ENCODE measurements at regions not wholly inside any gene's neighbourhood (a gene's known extent, or its start where the extent isn't known, plus 50 kb on each side); places are given as distances from the start of the nearest gene placed in this dataset.

DNA sequence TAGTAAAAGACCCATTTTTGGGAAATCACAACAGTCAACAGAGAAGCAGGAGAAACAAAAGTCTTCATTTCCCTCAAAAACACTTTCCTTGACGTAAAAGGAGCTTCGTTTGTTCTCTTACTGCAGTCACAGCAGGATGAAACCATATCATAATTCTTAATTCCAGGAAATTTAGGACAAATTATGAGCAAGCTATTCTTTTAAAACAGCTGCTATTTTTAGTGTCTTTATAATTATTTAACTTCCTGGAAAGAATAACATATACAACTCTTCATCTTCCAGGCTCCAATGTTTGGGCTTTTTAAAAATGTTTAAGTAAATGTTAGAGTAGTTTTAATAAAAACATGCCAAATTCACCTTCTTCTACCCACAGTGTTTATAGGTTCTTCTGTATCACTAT is 563.5 kb downstream of the LTN1 start:
- TF ChIP-seq, protein P1, sequence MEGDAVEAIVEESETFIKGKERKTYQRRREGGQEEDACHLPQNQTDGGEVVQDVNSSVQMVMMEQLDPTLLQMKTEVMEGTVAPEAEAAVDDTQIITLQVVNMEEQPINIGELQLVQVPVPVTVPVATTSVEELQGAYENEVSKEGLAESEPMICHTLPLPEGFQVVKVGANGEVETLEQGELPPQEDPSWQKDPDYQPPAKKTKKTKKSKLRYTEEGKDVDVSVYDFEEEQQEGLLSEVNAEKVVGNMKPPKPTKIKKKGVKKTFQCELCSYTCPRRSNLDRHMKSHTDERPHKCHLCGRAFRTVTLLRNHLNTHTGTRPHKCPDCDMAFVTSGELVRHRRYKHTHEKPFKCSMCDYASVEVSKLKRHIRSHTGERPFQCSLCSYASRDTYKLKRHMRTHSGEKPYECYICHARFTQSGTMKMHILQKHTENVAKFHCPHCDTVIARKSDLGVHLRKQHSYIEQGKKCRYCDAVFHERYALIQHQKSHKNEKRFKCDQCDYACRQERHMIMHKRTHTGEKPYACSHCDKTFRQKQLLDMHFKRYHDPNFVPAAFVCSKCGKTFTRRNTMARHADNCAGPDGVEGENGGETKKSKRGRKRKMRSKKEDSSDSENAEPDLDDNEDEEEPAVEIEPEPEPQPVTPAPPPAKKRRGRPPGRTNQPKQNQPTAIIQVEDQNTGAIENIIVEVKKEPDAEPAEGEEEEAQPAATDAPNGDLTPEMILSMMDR (IDR thresholded peaks at IDR 0.05) = no peak
- TF ChIP-seq POLR2AphosphoS5 (IDR thresholded peaks at IDR 0.05; ENCODE audit: low read depth, low read length) (no peak), SIN3A (IDR thresholded peaks at IDR 0.05; ENCODE audit: borderline replicate concordance, insufficient read depth, low read depth, low read length) (no peak), TCF7L2 (IDR thresholded peaks at IDR 0.05; ENCODE audit: low read depth, low read length) (no peak)
- TF ChIP-seq, protein P2, sequence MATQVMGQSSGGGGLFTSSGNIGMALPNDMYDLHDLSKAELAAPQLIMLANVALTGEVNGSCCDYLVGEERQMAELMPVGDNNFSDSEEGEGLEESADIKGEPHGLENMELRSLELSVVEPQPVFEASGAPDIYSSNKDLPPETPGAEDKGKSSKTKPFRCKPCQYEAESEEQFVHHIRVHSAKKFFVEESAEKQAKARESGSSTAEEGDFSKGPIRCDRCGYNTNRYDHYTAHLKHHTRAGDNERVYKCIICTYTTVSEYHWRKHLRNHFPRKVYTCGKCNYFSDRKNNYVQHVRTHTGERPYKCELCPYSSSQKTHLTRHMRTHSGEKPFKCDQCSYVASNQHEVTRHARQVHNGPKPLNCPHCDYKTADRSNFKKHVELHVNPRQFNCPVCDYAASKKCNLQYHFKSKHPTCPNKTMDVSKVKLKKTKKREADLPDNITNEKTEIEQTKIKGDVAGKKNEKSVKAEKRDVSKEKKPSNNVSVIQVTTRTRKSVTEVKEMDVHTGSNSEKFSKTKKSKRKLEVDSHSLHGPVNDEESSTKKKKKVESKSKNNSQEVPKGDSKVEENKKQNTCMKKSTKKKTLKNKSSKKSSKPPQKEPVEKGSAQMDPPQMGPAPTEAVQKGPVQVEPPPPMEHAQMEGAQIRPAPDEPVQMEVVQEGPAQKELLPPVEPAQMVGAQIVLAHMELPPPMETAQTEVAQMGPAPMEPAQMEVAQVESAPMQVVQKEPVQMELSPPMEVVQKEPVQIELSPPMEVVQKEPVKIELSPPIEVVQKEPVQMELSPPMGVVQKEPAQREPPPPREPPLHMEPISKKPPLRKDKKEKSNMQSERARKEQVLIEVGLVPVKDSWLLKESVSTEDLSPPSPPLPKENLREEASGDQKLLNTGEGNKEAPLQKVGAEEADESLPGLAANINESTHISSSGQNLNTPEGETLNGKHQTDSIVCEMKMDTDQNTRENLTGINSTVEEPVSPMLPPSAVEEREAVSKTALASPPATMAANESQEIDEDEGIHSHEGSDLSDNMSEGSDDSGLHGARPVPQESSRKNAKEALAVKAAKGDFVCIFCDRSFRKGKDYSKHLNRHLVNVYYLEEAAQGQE (IDR thresholded peaks at IDR 0.05; ENCODE audit: insufficient read depth in 1 of 2, low read depth in 2 of 2, low read length in 1 of 2) = no peak
